GM12878 (cell line): ENCODE measurements at regions not wholly inside any gene's neighbourhood (a gene's known extent, or its start where the extent isn't known, plus 50 kb on each side); places are given as distances from the start of the nearest gene placed in this dataset.

ENCODE experiments used
- CBX3 ChIP-seq: fragments of 200-600 bp; sonication (generic); IDR thresholded peaks from 2 replicates; pipeline ENCODE4 v1.6.1; 2016; ENCODE audit warnings: low read depth, borderline replicate concordance
- CTCF ChIP-seq, 3 experiments: IDR thresholded peaks in 2 of 3; conservative IDR thresholded peaks in 1 of 3; 2 replicates each; pipeline ENCODE4 v1.5.1; 2011; ENCODE audit warnings: low read depth in 3 of 3, low read length in 3 of 3, mild to moderate bottlenecking in 3 of 3, control low read depth in 2 of 3, moderate library complexity in 2 of 3, inconsistent platforms in 1 of 3, mixed read lengths in 1 of 3; ENCODE audit not compliant: control insufficient read depth in 2 of 3, insufficient read depth in 1 of 3; ENCODE audit errors: extremely low read depth in 1 of 3
- RAD51 ChIP-seq: fragments of 450-650 bp; IDR thresholded peaks from 2 replicates; pipeline ENCODE4 v1.6.1; 2016; ENCODE audit warnings: moderate library complexity, mild to moderate bottlenecking, inconsistent platforms
- REST ChIP-seq: IDR thresholded peaks from 2 replicates; pipeline ENCODE4 v1.6.1; 2012; ENCODE audit warnings: mild to moderate bottlenecking, low read depth, low read length
- TARDBP ChIP-seq: IDR thresholded peaks from 2 replicates; pipeline ENCODE4 v1.6.1; 2016; ENCODE audit warnings: borderline replicate concordance

GRCh38 chr22:48267681-48268080, 1505.2 kb downstream of the TBC1D22A start:
- TF ChIP-seq CTCF (IDR thresholded peaks at IDR 0.05 in 2 of 3, conservative IDR thresholded peaks at IDR 0.05 in 1 of 3; ENCODE audit: control insufficient read depth in 2 of 3, extremely low read depth in 1 of 3, insufficient read depth in 1 of 3, low read depth in 3 of 3, low read length in 3 of 3), result no peak
- TF ChIP-seq RAD51, result no peak
- TF ChIP-seq CBX3, result no peak
- TF ChIP-seq REST, result no peak
- TF ChIP-seq TARDBP, result no peak
